ENCODE measurements at regions not wholly inside any gene's neighbourhood (a gene's known extent, or its start where the extent isn't known, plus 50 kb on each side); places are given as distances from the start of the nearest gene placed in this dataset.

DNA sequence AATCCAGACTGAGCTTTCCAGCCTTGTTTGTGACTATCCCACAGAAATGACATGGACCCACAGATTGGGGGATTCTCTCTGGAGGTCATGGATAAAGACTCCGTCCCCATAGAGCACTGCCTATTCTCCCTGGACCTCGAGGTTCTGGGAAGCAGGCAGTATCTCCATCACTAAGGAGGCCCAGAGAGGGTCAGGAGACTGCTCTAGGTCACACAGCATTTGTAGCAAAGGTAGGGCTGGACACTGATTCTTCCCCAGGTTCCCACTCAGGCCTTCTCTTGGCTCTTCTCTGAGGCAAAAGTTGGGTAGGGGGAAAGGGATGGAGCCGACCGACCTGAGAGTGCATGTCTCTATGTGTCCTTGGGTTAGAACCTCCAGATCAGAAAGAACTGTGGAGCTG is 80.9 kb downstream of the PTPRS start:
- no peaks in the 10 kb centered on the region for H3K79me1 ChIP-seq (ENCODE audit: low read depth, low read length)
- H3K9ac ChIP-seq (replicated peaks in 1 of 4; ENCODE audit: extremely low read depth in 1 of 4, low read depth in 3 of 4, low read length in 3 of 4), result no peak overlapping the region
- H3K14ac ChIP-seq (ENCODE audit: insufficient read length), result no peak overlapping the region
- H3K4me1 ChIP-seq (replicated peaks in 1 of 4; ENCODE audit: control insufficient read depth in 3 of 4, insufficient read depth in 4 of 4, low read length in 3 of 4), result no peaks in the 10 kb centered on the region; a peak in 1 of 7 replicates
- CTCF ChIA-PET (ENCODE audit: partially characterized antibody), result no interaction called here
- WGBS, 2 experiments (ENCODE audit: extremely low coverage in 1 of 2, insufficient coverage in 1 of 2, insufficient read length in 1 of 2, insufficient replicate concordance in 2 of 2, low coverage in 1 of 2, low lambda C conversion rate in 2 of 2, missing lambda C conversion rate in 1 of 2), result 95% methylated on average over 4 of the region's 4 CpGs; no CpG with 5 or more reads in 1 of the 2 experiments
- H2BK12ac ChIP-seq (ENCODE audit: low read depth, low read length), result no peak overlapping the region
- H2AFZ ChIP-seq (ENCODE audit: low read length), result no peak overlapping the region
- DNase-seq (ENCODE audit: low read depth in 1 of 2, low spot score in 2 of 2), result no peak
- no peak overlapping the region for H4K8ac ChIP-seq (ENCODE audit: extremely low read depth, insufficient read depth, low read length)
- H3K27ac ChIP-seq (ENCODE audit: low read depth, low read length), result no peak overlapping the region
- no peak overlapping the region for H2BK5ac ChIP-seq (ENCODE audit: low read depth, low read length)
- H4K5ac ChIP-seq (ENCODE audit: insufficient read length, low read depth, low read length), result no peak overlapping the region
- H2AK5ac ChIP-seq (ENCODE audit: low read depth, low read length), result no peak overlapping the region
- POLR2A ChIA-PET (ENCODE audit: partially characterized antibody), result no interaction called here
- H2BK20ac ChIP-seq (ENCODE audit: low read length), result no peak overlapping the region
- H3K4me3 ChIP-seq (ENCODE audit: extremely low read depth in 1 of 4, insufficient read depth in 2 of 4, low read depth in 3 of 4, low read length in 4 of 4), result no peak overlapping the region
- no peaks in the 10 kb centered on the region for H3K23me2 ChIP-seq (ENCODE audit: low read depth, low read length)
- no peak overlapping the region for H3K18ac ChIP-seq (ENCODE audit: extremely low read depth, low read length)
- H2BK120ac ChIP-seq (replicated peaks; ENCODE audit: low read depth, low read length), result no peak overlapping the region
- H3K23ac ChIP-seq (ENCODE audit: insufficient read length), result no peak overlapping the region
- H2BK15ac ChIP-seq (ENCODE audit: low read length), result no peak overlapping the region
- FAIRE-seq, result no peak
- H3K36me3 ChIP-seq (ENCODE audit: control insufficient read depth in 2 of 4, insufficient read depth in 4 of 4, low read length in 3 of 4), result peaks cover 7 to 77% (median 34%) of the 10 kb centered on the region in 4 experiments
- no peaks in the 10 kb centered on the region for H3K79me2 ChIP-seq (ENCODE audit: control insufficient read depth in 1 of 2, insufficient read depth in 2 of 2, low read length in 2 of 2)
- H3K56ac ChIP-seq (replicated peaks; ENCODE audit: insufficient read length, low read depth, low read length), result no peak overlapping the region
- H3K9me3 ChIP-seq (ENCODE audit: insufficient read depth in 2 of 2, low read depth in 1 of 2, low read length in 1 of 2), result peaks cover 2% of the 10 kb centered on the region in 2 experiments; a peak in 2 of 4 replicates
- H3K4me2 ChIP-seq (ENCODE audit: insufficient read depth in 1 of 2, low read depth in 2 of 2, low read length in 2 of 2), result no peak overlapping the region
- H4K91ac ChIP-seq (replicated peaks; ENCODE audit: insufficient read length, low read length), result no peak overlapping the region
- H4K20me1 ChIP-seq (replicated peaks in 1 of 2; ENCODE audit: control insufficient read depth in 1 of 2, insufficient read depth in 2 of 2, low read length in 2 of 2), result peaks cover 0 to 3% of the 10 kb centered on the region in 2 experiments
- no peak overlapping the region for H3K4ac ChIP-seq (replicated peaks; ENCODE audit: insufficient read length, low read depth, low read length)
- H3K27me3 ChIP-seq (replicated peaks in 1 of 4; ENCODE audit: control insufficient read depth in 3 of 4, extremely low read depth in 1 of 4, insufficient read depth in 3 of 4, low read length in 3 of 4), result no peaks in the 10 kb centered on the region
- TF ChIP-seq NRF1 (IDR thresholded peaks at IDR 0.05; ENCODE audit: low read depth, low read length), result no peak
- TF ChIP-seq SIN3A (conservative IDR thresholded peaks at IDR 0.05 in 1 of 2, IDR thresholded peaks at IDR 0.05 in 1 of 2; ENCODE audit: low read depth in 1 of 2, low read length in 2 of 2), result no peak
- TF ChIP-seq ZNF274 (IDR thresholded peaks at IDR 0.05; ENCODE audit: borderline replicate concordance, extremely low read depth, low read length), result no peak
- no peak for TF ChIP-seq TBP (IDR thresholded peaks at IDR 0.05; ENCODE audit: low read depth, low read length)
- TF ChIP-seq PHF8 (conservative IDR thresholded peaks at IDR 0.05; ENCODE audit: low read depth, low read length), result no peak
- TF ChIP-seq, protein P1, sequence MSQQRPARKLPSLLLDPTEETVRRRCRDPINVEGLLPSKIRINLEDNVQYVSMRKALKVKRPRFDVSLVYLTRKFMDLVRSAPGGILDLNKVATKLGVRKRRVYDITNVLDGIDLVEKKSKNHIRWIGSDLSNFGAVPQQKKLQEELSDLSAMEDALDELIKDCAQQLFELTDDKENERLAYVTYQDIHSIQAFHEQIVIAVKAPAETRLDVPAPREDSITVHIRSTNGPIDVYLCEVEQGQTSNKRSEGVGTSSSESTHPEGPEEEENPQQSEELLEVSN (IDR thresholded peaks at IDR 0.05), result no peak
- no peak for TF ChIP-seq USF2 (IDR thresholded peaks at IDR 0.05; ENCODE audit: low read length)
- no peak for TF ChIP-seq NANOG (IDR thresholded peaks at IDR 0.05; ENCODE audit: insufficient read depth, low read depth, low read length, poor library complexity, severe bottlenecking)
- TF ChIP-seq TCF12 (IDR thresholded peaks at IDR 0.05; ENCODE audit: low read depth, low read length), result no peak
- no peak for TF ChIP-seq POLR2AphosphoS5 (IDR thresholded peaks at IDR 0.05; ENCODE audit: low read depth, low read length)
- no peak for TF ChIP-seq BCL11A (IDR thresholded peaks at IDR 0.05; ENCODE audit: low read depth in 2 of 2, low read length in 2 of 2)
- TF ChIP-seq POU5F1 (IDR thresholded peaks at IDR 0.05; ENCODE audit: low read depth, low read length), result no peak
- TF ChIP-seq YY1 (IDR thresholded peaks at IDR 0.05; ENCODE audit: low read depth, low read length), result no peak
- TF ChIP-seq TEAD4 (IDR thresholded peaks at IDR 0.05; ENCODE audit: low read depth, low read length), result no peak

All from H1 (cell line).